Fibroblast of peridontal ligament (primary cell): ENCODE measurements at regions not wholly inside any gene's neighbourhood (a gene's known extent, or its start where the extent isn't known, plus 50 kb on each side); places are given as distances from the start of the nearest gene placed in this dataset.
"Not testable (repeated sequence)": the region's sequence is repeated elsewhere in the genome, so short reads cannot be mapped to it uniquely, and the experiment has no call there.

ENCODE experiments used
- DNase-seq: peaks from one replicate; pipeline ENCODE4 v3.0.0-alpha.2; 2010; ENCODE audit errors: extremely low read depth

DNA sequence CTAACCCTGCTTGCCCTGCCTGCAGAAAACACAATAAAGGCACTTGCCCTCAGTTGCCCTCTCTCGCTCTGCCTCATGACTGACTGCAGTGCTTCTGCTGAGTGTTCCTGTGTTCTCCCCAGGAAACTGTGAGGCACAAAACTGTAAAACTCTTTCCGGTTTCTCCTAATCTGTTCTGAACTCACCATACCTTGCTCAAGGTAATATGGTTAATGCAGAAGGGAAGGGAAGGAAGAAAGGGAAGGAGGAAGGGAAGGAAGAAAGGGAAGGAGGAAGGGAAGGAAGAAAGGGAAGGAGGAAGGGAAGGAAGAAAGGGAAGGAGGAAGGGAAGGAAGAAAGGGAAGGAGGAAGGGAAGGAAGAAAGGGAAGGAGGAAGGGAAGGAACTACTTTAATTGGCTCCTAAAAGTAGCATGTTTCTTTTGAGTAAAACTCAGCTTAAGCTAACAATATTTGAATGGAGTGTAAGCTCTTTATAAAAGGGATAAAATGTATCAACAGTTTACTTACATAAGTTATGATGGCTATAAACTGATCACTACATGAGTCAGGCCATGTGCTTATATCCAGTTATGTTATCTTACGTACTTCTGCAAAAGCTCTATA lies 334.0 kb upstream of the CLEC14A start:
- DNase-seq = no peak

DNA sequence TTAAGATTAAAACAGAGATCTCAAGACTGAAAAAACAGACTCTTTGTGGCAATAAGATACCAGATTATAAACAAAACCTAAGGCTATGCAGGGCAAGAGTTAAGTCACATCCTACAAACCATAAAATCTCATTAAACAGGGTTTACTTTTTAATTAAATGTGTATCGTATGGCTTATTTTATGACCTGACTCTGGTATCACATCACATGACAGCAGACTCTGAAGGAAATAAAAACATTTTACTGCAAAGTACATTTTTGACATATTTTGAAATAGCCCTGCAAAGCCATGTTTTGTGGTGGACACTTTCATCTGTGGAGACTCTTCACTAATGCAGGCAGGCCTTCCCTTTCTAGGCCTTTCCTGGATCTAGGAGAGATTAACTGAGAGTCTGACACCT lies 327.6 kb upstream of the CLEC14A start:
- DNase-seq = no peak

DNA sequence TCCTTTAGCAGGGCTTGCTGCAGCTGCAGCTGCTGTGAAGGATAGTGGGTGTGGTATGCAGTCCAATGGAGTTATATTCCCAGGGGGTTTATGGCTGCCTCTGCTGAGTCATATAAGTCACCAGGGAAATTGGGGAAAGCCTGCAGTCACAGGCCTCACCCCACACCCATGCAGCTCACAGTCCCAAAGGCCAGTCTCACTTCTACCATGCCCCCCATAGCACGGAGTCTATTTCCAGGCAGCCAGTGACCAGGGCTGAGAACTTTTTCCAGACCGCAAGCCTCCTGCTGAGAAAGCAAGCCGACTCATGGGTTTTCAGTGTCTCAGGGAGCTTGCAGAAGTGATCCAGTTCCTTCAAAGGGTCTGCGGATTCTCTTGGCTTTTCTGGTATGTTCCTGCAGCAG lies 322.4 kb upstream of the CLEC14A start:
- DNase-seq = no peak

DNA sequence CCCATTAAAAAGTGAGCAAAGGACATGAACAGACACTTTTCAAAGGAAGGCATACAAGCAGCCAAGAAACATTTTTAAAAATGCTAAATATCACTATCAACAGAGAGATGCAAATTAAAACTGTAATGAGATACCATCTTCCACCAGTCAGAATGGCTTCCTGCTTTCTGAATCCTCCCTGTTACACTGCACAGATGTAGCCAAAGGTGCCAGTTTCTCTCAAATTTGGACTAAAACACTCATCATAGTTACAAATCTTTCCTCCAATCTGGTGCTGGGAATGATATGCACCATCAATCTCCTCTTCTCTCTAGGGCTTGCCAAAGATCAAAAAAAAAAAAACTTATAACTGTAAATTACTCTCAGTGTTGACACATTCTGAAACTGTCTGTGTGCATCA lies 311.8 kb upstream of the CLEC14A start:
- no peak for DNase-seq

DNA sequence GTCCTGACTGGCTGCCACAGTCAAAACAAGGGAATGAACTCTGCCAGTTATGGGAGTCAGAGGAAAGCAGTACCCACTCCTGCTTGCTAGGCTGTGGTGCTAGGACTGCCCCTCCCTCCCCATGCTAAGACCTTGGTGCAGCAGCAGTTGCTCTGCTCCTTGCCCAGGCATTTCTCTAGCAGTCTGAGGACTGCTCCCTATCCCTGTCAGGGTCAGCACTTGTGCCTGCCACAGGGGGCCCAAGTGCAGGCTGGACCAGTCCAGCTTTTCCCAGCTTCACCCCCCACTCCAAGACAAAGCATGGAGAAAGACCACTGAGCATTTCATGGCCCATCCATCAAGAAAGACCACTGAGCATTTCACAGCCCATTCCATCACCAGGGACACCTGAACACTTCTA lies 305.8 kb upstream of the CLEC14A start:
- DNase-seq = no peak

DNA sequence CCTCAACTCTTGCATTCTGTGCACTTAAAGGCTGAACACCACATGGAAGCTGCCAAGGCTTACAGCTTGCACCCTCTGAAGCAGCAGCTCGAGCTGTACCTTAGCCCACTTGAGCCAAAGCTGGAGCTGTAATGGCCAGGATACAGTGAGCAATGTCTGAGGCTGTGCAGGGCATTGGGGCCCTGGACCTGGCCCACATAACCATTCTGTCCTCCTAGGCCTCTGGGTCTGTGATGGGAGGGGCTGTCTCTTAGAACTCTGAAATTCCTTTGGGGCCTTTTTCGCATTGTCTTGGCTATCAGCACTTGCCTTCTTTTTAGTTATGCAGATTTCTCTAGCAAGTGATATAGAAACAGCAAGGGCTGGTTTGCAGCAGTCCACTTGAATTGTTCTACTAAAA lies 303.8 kb upstream of the CLEC14A start:
- DNase-seq = no peak

DNA sequence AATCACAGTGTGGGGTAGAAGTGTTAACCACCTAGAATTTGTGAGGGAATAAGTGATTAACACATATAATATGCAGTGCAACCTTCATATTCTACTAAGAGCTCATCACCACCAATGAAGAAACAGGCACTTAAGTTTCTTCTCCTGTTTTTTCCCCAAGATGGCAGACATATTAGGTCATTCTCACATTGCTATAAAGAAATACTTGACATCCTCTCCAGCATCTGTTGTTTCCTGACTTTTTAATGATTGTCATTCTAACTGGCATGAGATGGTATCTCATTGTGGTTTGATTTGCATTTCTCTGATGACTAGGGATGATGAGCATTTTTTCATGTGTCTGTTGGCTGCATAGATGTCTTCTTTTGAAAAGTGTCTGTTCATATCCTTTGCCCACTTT lies 301.5 kb upstream of the CLEC14A start:
- not testable (repeated sequence) for DNase-seq

DNA sequence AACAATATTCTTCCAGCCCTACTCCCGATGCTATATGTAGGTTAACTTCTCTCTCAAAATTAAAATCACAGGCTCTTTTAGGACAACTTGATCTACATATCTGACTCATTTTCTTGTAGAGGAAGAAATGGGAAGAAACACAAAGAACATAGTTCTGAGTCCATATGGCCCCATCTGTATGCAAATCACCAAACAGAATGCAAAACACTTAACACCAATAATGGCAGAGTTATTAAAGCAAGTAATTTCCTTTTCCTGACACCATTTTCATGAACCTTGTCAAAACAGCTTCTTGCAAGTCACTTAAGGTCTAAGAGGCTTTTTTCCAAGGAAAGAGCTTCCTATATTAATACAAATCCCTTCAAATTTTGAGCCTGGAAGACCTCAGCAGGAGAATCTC lies 300.4 kb upstream of the CLEC14A start:
- DNase-seq = no peak

DNA sequence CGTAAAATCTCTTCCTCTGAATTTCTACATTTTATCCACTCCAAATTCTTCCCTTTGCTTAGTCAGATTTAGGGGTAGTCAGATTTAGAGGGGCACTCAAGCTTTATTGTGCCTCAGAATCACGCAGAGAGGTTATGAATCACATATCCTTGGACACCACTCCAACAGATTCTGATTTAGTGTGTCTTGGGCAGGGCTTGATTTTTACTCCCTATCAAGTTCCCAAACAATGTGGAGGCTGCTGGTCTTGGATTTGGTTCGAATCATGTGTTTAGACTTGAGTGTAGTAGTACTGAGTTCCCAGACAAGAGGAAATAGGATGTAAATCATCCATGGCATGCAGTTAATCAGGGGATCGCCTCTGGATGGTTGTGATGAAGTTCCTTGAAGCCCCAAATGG lies 298.1 kb upstream of the CLEC14A start:
- no peak for DNase-seq

DNA sequence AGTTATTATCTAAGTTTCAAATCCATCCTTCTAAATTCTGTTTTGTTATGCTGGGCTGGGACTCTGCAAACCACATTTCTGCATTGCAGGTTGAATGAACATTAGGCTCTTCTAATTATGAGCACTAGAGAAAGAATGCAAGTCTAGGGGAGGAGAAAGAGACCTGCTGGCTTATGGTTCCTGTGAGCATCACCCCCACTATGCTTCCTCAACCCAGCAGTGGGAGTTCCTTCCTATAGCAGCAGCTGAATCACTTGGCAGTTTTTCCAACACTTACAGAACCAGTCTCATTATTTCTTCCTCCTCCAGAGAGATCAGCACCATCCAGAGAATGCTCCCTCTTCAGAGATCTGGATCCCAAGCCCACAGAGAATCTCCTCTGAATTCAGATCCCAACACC lies 297.7 kb upstream of the CLEC14A start:
- no peak for DNase-seq

DNA sequence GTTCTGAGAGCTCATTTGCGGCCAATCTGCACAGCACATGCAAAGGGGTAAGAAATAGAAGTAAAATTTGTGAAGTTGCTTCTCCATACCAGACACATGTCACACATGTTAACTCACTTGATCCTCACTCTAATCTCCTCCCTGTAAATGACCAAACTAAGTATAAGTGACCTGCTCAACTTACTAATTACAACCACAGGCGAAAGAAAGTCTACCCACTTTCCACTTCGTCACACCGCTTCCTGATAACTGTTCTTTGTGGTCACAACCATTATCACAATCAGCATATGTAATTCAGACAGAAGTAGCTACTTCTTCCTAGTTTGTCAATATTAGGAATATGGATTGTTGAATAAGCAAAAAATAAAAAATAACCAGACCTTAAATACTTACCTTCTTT lies 293.7 kb upstream of the CLEC14A start:
- DNase-seq = no peak

DNA sequence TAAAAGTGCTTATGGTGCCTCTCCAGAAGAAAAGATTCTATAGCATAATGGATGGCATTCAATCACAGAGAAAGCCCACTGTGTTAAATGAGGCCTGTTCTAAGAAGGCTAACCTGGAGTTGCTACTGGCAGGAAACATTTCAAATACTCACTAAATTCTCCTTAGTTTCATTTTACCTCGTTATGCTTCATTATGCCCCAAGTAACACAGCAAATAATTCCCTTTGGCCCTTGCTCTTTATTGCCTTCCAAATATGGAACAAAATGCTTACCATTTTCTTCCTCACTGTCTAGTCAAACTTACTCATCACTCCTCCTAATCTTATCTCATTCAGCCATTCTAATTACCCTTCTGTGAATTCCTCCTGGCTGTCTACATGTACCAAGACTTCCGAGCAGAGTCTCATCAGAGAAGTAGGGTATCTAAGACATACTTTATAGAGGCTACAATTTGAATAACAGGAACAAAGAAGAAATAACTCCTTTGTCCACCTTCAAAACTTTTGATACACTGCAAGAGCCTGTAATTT lies 292.1 kb upstream of the CLEC14A start:
- DNase-seq = no peak

DNA sequence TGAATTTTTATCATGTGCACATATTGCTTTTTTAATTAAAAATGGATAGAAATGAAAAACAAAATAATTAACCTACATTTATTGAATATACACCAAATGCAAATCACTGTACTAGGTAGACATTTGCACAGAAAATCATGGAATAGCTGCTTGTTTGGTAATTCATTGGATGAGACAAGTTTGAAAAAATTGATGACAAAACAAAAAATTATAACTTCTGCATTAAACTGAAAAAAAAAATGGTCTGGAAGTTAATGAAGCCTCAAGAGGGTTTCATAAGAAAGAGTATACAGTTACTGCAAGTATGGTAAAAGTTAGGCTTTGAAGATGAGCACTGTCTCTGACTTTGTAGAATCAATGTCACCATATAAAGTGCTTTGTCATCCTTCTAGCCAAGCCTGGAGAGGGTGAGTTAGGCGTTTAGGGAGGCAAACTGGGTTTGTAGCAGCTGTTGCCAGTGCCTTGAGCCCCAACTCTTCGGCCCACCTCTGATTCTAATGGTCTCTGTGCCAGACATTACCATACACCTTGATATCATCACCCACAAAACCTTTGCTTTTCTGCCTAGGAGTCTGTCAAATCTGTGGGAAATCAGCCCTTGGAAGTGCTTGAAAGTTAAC lies 291.1 kb upstream of the CLEC14A start:
- no peak for DNase-seq

DNA sequence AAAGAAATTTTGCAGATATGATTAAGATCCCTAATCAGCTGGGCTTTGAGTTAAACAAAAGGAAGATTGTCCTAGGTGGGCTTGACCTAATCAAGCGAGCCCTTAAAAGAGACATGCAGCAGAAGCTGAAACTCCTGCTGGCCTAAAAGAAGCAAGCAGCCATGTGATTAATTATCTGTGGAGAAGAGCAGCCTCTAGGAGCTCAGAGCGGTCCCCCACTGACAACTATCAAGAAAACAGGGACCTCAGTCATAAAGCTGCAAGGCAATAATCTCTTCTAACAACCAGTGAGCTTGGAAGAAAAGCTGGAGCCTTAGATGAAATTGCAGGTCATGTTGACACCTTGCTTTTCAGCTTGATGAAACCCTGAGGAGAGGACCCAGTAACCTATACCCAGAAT lies 288.9 kb upstream of the CLEC14A start:
- no peak for DNase-seq

DNA sequence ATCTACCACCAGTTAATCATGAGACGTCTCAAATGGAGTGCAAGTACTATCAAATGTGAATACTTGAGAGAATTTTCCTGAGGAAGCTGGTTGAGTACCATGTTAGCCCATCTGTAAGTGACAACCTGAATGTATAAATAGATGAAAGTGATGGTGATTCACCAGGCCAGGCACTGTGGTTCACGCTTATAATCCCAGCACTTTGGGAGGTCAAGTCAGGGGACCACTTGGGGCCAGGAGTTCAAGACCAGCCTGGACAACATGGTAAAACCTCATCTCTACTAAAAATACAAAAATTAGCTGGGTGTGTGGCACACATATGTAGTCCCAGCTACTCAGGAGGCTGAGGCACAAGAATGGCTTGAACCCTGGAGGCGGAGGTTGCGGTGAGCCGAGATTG lies 288.0 kb upstream of the CLEC14A start:
- DNase-seq = not testable (repeated sequence)

DNA sequence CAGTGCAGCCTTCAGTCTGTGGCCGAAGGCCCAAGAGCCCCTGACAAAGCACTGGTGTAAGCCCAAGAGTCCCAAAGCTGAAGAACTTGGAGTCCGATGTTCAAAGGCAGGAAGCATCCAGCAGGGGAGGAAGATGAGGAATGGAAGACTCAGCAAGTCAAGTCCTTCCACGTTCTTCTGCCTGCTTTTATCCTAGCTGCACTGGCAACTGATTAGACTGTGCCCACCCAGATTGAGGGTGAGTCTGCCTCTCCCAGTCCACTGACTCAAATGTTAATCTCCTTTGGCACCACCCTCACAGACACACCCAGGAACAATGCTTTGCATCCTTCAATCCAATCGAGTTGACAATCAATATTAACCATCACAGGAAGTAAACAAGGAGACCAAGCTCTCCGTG lies 282.2 kb upstream of the CLEC14A start:
- DNase-seq = not testable (repeated sequence)

DNA sequence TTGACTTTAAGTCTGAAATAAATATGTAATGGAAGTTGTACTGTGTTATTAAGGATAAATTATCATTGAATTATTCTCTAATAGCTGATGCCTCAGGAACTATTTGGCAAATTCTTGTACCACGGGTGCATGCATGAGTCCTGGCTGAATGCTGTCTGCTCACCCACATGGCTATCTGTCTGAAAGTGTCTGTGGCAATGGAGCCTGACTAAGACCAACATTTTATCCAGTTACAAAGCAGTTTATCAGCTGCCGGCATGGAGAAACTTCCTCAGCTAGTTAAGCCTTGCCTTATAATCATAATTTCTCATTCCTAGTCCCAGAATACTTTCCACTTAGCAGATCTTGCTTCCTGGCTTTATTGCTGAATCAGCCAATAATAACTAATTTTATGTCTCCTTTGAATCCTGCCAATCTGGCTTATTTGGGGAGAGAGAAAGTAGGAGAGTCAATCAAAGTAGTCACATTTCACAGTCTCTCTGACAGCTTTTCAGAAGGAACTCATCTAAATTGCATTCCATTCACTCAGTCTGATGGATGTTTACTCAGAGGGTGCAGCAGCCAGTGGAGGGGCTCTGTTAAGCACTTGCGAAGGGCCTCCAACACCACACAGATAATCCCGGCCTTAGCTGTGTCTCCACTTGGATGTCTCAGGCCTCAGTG lies 280.6 kb upstream of the CLEC14A start:
- DNase-seq = no peak

DNA sequence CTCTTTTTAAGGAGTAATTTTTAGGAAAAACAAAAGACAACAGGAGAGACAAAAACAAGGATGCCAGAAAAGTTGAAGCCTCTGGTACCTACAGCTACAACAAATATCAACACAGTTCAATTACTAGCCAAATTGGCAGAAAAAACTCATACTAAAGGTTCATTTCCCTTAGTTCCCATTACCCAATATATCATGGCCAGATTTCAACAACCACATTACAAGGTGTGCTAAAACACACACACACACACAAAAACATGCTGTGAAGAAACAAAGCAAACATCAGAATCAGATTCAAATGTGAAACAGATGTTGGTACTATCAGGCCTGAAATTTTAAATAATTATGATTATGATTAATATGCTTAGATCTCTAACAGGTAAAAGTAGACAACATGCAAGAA lies 272.7 kb upstream of the CLEC14A start:
- no peak for DNase-seq

DNA sequence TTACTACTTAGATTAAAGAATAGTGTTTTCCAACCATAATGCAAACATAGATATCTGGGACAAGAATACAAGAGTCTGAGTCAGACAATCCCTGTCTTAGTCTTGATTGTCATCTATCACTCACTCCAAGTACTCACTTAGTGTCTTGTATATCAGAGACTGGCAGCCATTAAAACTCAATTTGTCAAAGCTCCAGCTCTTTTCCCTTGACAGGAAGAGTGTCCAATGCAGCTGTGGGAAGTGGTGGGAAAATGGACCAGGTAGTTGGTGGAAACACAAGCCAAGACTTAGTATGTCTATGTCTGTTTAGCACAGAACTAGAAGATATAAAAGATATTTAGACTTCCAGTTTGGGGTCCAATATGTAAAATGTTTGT lies 271.6 kb upstream of the CLEC14A start:
- no peak for DNase-seq

DNA sequence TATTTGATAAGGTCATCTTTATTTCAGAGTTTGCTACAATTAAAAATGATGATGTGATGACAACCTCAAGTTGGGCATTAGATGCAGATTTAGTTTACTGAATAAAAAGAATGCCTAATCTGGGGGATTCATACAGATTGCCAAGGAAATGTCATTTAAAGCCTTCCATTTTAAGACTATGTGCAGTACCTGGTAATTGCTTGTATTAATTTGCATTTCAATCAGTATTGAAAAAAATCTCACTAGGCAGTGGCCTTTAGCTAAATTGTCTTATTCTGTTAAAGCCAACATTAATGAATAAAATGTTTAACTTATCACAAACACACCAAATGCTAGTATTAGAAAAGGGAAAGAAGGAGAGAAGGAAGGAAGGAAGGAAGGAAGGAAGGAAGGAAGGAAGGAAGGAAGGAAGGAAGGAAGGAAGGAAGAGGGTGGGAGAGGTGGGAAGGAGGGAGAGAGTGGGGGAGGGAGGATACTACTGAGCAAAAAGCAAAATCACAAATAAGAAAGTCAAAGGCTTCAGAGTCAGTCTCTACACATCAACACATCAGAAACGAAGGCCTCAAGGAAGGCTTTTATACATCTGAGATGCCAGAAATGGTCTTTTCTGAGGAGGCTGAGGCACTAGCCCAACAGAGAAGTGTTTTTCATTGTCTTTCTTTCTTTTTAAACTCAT lies 271.1 kb upstream of the CLEC14A start:
- DNase-seq = no peak

DNA sequence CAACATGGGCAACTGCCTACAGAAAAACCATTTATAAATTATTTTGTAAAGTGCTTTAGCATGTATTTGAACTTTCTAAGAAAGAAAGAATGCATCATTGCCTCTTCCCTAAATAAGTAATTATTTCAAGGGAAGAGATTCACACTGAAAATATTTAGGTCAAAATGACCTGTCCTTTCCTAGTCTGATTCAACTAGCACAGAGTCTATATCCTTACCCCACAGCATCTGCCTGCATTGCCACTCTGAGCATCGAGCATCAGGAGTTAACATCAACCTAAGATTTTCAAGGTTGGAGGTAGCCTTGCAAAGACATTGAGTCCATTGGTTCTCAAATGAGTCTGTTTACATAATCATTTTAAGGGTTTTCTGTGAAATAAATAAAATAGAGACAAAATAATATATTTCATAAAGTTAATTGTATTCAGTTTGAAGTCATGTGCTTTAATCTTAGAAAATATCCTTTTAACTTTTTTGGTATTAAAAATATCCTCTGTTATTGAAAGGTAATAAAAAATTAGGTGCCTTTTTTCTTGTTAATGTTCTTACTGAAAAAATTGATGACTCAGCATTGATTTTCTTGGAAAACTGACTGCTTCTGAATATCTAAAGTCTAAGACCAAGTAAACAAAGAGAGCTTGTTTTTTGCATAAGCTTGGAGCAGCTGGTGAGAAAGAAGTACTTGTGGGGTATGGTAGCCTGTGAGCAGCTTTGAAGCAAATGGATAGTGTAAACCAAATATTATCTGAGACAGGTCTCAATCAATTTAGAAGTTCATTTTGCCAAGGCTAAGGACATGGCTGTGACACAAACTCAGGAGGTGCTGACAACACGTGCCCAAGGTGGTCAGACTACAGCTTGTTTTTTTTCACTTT lies 269.0 kb upstream of the CLEC14A start:
- DNase-seq = no peak

DNA sequence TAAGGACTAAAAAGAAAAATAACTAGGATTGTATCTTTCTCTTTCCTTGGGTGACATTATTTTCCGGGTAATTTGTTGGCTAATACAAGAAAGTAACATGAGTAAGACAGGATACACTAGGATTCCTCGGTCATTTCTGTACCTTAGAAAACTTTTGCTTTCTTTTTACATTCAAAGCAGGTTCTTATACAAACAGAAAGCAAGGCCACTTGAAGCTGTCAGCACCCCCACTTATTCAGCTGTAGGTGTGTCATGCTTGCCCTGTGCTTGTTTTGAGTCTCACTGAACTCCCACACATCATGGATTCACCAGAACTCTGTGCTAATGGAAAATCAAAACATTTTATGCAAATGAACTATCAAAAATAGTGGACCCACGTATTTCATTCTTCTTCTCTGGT lies 266.8 kb upstream of the CLEC14A start:
- no peak for DNase-seq
